Endothelial cell (in vitro differentiated cells): ENCODE measurements at regions not wholly inside any gene's neighbourhood (a gene's known extent, or its start where the extent isn't known, plus 50 kb on each side); places are given as distances from the start of the nearest gene placed in this dataset.

Source experiments
- DNase-seq: peaks from one replicate; pipeline ENCODE4 v3.0.0; 2021; ENCODE audit warnings: low spot score
- H3K27ac Mint-ChIP-seq: one replicate; pipeline ENCODE4 v1.8.0; 2021; ENCODE audit warnings: mixed read lengths, inconsistent platforms; ENCODE audit not compliant: unreplicated experiment
- H3K27me3 Mint-ChIP-seq: one replicate; pipeline ENCODE4 v1.8.0; 2021; ENCODE audit warnings: mild to moderate bottlenecking, moderate library complexity, mixed read lengths, inconsistent platforms; ENCODE audit not compliant: unreplicated experiment
- H3K36me3 Mint-ChIP-seq: one replicate; pipeline ENCODE4 v1.8.0; 2021; ENCODE audit warnings: mild to moderate bottlenecking, low read depth, mixed read lengths, inconsistent platforms; ENCODE audit not compliant: unreplicated experiment
- H3K4me1 Mint-ChIP-seq: one replicate; pipeline ENCODE4 v1.8.0; 2021; ENCODE audit warnings: mild to moderate bottlenecking, mixed read lengths, inconsistent platforms; ENCODE audit not compliant: unreplicated experiment
- H3K4me3 Mint-ChIP-seq: one replicate; pipeline ENCODE4 v1.8.0; 2021; ENCODE audit warnings: mild to moderate bottlenecking, mixed read lengths, inconsistent platforms; ENCODE audit not compliant: unreplicated experiment
- H3K9me3 Mint-ChIP-seq: one replicate; pipeline ENCODE4 v1.8.0; 2021; ENCODE audit warnings: mixed read lengths, inconsistent platforms; ENCODE audit not compliant: unreplicated experiment
- CTCF ChIP-seq: fragments of 200-600 bp; sonication (generic); IDR thresholded peaks from one replicate; pipeline ENCODE4 v1.5.0; 2021; ENCODE audit warnings: antibody characterized with exemption; ENCODE audit not compliant: unreplicated experiment

- H3K27ac Mint-ChIP-seq = no peak overlapping the region
- DNase-seq = no peak
- no peaks in the 10 kb centered on the region for H3K9me3 Mint-ChIP-seq
- TF ChIP-seq CTCF = no peak
- peaks cover 15% of the 10 kb centered on the region for H3K4me1 Mint-ChIP-seq
- no peaks in the 10 kb centered on the region for H3K36me3 Mint-ChIP-seq
- no peaks in the 10 kb centered on the region for H3K27me3 Mint-ChIP-seq
- H3K4me3 Mint-ChIP-seq = no peak overlapping the region
Measured at GRCh38 chr15:93477721-93478120, 388.7 kb upstream of the RGMA start.

- Mint-ChIP-seq H3K9me3 (no peaks in the 10 kb centered on the region), H3K4me3 (no peak overlapping the region), H3K27me3 (no peaks in the 10 kb centered on the region), H3K36me3 (no peaks in the 10 kb centered on the region), H3K4me1 (peaks cover 15% of the 10 kb centered on the region), H3K27ac (no peak overlapping the region)
- DNase-seq = no peak
- no peak for TF ChIP-seq CTCF
Measured at GRCh38 chr15:93477188-93477587, 388.2 kb upstream of the RGMA start.

- Mint-ChIP-seq H3K4me1 (peaks cover 15% of the 10 kb centered on the region), H3K9me3 (no peaks in the 10 kb centered on the region), H3K27ac (no peak overlapping the region), H3K27me3 (no peaks in the 10 kb centered on the region), H3K4me3 (no peak overlapping the region), H3K36me3 (no peaks in the 10 kb centered on the region)
- no peak for TF ChIP-seq CTCF
- DNase-seq = no peak
Measured at GRCh38 chr15:93476491-93477177, 387.6 kb upstream of the RGMA start.

- Mint-ChIP-seq H3K27me3 (no peaks in the 10 kb centered on the region), H3K4me3 (no peak overlapping the region), H3K4me1 (peaks cover 15% of the 10 kb centered on the region), H3K9me3 (no peaks in the 10 kb centered on the region), H3K27ac (no peak overlapping the region), H3K36me3 (no peaks in the 10 kb centered on the region)
- no peak for TF ChIP-seq CTCF
- DNase-seq = no peak
Measured at GRCh38 chr15:93474728-93475127, 385.7 kb upstream of the RGMA start.

- no peaks in the 10 kb centered on the region for H3K36me3 Mint-ChIP-seq
- no peaks in the 10 kb centered on the region for H3K27me3 Mint-ChIP-seq
- H3K27ac Mint-ChIP-seq = no peak overlapping the region
- H3K4me1 Mint-ChIP-seq = peaks cover 5% of the 10 kb centered on the region
- DNase-seq = no peak
- H3K9me3 Mint-ChIP-seq = no peaks in the 10 kb centered on the region
- TF ChIP-seq CTCF = no peak
- no peak overlapping the region for H3K4me3 Mint-ChIP-seq
Measured at GRCh38 chr15:93469994-93470393, 381.0 kb upstream of the RGMA start.
